Skin epidermis (tissue), 12 donors: ENCODE measurements at regions not wholly inside any gene's neighbourhood (a gene's known extent, or its start where the extent isn't known, plus 50 kb on each side); places are given as distances from the start of the nearest gene placed in this dataset.
"Not testable (repeated sequence)": the region's sequence is repeated elsewhere in the genome, so short reads cannot be mapped to it uniquely, and the experiment has no call there.

Experiments used
- H3K27ac ChIP-seq, 21 experiments: fragments of 200-600 bp; sonication (generic) in 11 of 21; one replicate each; pipeline ENCODE4 v1.5.0; 2020; ENCODE audit warnings: mild to moderate bottlenecking in 3 of 21, inconsistent platforms in 2 of 21, moderate library complexity in 2 of 21
- H3K4me3 ChIP-seq, 7 experiments: fragments of 200-600 bp; sonication (generic) in 2 of 7; one replicate each; pipeline ENCODE4 v1.5.0; 2020; ENCODE audit warnings: inconsistent platforms in 2 of 7, mild to moderate bottlenecking in 2 of 7, moderate library complexity in 1 of 7

DNA sequence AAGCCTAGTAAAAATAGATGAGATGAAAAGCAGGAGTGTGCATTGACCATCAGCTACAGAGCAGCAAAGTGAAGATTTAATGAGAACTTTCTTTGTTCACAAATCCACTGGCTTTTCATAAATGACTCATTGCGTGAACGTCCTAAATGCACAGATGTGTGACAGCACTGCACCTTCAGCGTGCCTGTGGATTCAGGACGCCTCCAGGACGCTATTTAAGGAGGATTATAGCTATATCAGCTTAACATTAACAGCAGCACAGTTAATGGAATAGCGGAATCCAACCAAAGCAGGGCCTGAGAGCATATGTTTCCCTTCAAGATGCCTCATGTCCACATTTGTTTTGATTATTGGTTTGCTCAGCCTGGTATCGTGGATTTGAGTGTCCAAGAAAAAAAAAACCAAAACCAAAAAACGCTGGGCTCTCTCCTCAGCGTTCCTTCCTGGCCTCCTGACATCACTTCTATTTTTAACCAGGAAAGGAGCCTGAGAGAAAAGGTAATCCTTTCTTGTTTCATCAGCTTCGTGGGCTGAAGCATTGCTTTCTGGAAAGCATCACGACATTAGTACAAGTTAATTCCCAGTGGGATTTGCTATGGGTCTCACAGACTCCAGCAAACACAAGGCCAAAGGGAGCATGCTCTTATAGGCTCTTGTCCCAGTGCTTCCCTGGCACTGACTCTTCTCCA is 447.0 kb upstream of the SMIM21 start:
- Histone ChIP-seq H3K27ac (no peak overlapping the region), H3K4me3 (no peak overlapping the region)

DNA sequence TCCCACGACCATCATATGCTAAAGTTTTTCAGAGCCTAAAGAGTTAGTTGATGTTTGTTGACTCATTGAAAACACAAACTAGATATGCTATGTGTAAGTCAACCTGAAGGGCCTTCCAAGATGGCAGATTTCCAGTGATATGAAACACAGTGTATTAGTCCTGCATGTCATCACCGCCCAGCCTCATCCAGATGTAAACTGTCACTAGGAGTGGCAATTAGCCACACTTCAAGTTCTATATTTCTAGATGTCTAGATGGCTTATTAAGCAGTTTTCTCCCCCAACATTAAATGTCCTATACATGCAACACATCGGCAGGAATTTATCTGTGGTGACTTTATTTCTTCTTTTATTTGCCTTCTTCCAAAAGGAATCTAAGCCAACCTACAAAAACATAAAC is 444.1 kb upstream of the SMIM21 start:
- no peak overlapping the region for H3K27ac ChIP-seq
- no peak overlapping the region for H3K4me3 ChIP-seq

DNA sequence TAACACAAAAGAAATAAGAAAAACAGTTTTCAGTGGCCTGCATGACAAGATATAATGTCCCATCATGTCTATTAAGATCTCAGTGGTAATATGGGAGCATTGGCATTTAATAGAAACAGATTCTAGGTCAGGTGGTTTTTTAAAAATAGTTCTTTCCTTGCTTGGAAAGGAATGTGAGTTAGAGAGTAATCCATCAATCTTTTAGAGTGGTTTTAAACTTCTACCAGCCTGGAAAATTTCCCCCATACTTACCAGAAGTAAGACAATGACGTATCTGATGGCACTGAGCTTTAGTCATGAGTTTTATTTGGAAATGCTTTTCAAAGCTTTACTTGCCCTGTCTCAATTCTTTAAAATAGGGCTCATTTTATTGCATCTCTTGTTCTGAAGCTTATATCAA is 441.7 kb upstream of the SMIM21 start:
- Histone ChIP-seq H3K27ac (no peak overlapping the region), H3K4me3 (no peak overlapping the region)

DNA sequence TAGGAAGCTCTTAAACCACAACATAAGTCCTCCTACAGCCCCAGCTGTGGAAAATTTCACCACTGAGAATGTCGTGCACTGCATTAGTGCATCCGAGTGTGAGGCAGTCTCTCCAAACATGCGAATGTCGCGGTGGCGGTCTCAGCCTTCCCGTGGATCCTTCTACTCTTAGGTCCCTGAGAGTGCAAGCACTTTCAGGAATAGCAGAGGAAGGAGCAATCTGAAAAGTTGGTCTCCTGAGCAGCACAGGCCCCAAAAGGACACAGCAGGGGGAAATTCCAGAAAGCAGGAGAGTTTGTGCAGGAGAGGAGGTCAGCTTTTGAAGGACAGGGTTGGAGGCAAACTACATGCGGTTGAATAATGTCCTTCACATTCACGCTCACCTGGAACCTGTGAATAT is 440.5 kb upstream of the SMIM21 start:
- no peak overlapping the region for H3K4me3 ChIP-seq
- H3K27ac ChIP-seq: no peak overlapping the region

DNA sequence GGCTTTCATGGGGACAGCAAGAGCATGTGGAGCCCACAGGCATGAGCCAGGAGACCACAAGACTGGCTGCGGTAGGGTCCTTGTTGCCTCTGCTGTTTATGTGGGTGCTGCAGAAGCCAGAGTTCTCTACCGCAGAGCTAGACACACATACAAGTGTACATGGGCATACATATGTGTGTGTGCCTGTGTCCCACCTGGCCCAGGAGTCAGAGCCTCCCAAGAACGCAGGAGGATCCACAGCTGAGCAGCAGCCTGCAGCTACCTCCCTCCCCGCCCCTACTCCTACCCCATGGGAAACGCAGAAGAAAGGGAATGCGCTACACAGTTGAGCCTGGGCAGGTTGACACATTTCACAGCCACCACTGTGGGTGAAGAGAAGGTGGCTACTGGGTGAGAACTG is 438.1 kb upstream of the SMIM21 start:
- no peak overlapping the region for H3K27ac ChIP-seq

DNA sequence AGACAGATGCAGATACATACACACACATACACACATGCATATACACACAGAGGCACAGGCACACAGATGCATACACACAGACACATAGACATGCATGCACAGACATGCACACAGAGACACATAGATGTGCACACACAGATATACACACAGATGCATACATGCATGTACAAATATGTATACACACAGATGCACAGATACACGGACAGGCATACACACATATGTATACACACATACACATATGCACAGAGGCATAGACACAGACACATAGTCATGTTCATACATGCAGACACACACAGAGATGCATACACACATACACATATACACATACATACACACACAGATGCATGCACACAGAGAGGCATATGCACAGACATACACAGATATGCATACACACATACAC is 437.3 kb upstream of the SMIM21 start:
- Histone ChIP-seq H3K27ac (no peak overlapping the region), H3K4me3 (no peak overlapping the region)

More for the DNA sequence above, 438.1 kb upstream of the SMIM21 start:
- H3K4me3 ChIP-seq: no peak overlapping the region

DNA sequence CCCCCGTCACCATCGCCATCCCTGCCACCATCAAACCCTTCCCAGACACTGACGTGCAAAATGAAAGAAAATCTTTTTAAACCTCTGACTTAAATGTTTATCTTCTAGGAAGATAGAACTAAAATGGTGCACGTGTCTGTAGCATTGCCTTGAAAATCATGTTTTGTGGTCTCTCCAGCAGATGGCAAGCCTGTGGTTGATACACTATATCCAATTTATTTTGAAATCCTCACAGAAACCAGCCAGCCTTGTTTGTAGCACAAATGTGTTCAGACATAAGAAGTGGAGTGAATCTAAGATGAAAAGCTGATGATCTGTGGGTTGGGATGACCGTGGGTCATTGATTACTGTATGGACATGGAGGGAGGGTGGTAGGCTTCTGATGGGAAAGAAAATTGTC is 436.2 kb upstream of the SMIM21 start:
- H3K27ac ChIP-seq: no peak overlapping the region

DNA sequence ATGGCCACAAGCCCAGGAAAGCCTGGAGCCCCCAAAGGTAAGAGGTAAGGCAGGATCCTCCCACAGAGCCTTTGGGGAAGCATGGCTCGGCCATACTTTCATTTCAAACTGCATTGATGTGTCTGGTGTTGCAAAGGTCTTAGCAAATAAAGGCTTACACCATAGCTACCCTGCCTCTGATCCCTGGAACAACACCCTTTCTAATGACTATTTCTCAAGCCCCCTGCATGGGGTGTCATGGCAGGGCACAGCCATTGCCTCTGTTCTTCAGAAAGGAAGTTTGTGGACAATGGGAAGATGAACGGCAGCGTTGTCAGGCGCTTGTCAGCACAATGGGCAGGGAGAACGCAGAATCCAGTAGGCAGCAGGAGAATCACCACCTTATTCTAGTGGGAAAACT is 435.0 kb upstream of the SMIM21 start:
- Histone ChIP-seq H3K4me3 (no peak overlapping the region), H3K27ac (no peak overlapping the region)

More for the DNA sequence above, 436.2 kb upstream of the SMIM21 start:
- H3K4me3 ChIP-seq: no peak overlapping the region

DNA sequence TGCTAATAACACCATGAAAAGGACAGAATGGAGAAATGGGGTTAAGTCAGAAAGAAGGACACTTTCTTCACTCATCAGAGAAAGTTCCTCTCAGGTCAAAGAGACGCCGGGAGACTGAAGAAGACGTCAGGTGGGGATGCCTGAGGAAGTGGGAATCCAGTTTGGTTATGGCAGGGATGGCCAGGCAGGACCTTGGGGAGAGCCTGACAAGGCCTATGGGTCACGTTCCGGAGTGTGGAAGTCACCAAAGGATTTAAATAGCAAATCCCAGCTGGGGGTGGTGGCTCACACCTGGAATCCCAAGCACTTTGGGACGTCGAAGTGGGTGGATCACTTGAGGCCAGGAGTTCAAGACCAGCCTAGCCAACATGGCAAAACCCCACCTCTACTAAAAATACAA is 432.7 kb upstream of the SMIM21 start:
- H3K27ac ChIP-seq: no peak overlapping the region
- H3K4me3 ChIP-seq: no peak overlapping the region

DNA sequence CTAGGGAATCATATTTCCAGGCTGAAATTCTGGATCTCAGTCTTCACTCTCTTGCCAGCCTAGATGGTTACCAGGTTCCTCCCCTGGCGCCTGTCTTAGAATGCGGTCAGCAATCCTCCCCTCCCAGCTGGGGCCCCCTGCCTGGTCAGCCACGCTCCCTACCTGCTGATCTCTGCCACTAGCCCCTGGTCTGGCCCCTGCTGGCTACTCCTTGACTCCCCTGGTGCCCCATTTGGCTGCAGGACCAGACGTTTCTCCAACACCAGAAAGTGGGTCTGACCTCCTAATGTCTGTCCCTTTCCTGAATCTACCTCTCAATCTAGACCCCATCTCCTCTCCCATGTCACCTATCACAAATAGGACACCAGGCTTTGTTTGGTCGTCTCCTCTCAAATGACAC is 432.0 kb upstream of the SMIM21 start:
- no peak overlapping the region for H3K27ac ChIP-seq
- no peak overlapping the region for H3K4me3 ChIP-seq

DNA sequence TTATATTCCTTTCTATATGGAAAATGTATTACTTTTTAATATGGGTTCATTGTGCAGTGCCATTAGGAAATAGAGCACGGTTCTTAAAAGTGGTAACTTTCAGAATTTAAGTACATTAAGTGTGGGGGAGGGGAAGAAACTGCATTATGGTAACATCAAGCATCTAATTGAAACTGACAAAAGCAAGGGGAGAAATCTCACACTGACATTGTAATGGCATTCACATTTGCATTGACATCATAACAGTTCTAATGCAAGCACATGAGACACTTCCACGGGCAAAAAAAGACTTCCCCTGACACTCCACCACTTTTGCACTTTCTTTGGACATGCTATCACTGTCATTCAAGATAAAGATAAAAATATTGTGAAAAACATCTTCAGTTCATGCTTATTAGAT is 431.3 kb upstream of the SMIM21 start:
- no peak overlapping the region for H3K4me3 ChIP-seq

DNA sequence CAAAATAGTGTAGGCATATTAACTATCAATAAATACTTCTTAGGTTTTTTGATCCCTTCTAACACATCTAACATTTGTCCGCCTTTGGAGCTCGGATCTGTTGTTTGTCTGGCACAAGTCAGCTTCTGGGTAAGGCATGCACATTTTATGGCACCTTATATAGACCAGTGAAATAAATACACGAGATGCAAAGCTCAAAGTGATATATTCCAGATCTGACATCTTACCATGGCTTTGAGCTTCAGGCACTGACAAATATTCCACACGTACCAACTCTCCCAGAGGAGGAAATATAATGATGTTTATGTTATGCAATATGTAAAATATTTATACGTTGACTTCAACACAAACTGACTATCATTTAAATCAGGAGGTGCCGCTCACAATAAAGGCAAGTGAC is 430.1 kb upstream of the SMIM21 start:
- Histone ChIP-seq H3K27ac (no peak overlapping the region), H3K4me3 (no peak overlapping the region)

More for the DNA sequence above, 431.3 kb upstream of the SMIM21 start:
- H3K27ac ChIP-seq: no peak overlapping the region

DNA sequence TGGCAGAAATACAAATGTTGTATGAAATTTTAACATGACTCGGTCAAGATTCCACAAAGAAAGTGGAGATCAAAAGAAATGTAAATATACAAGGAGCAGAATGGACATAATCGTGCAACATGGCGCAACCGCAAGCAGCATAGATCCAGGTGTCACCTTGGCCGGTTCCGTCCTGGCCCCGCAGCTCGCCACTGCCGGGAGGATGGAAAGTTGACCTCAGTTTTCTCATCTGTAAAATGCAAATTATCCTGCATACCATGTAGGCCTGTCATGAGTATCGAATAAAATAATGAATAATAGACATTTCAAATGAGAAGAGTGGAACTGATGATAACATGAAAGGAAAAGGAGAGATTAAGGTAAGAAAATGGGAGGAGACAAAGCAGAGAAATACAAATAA is 427.3 kb upstream of the SMIM21 start:
- no peak overlapping the region for H3K27ac ChIP-seq
- no peak overlapping the region for H3K4me3 ChIP-seq

DNA sequence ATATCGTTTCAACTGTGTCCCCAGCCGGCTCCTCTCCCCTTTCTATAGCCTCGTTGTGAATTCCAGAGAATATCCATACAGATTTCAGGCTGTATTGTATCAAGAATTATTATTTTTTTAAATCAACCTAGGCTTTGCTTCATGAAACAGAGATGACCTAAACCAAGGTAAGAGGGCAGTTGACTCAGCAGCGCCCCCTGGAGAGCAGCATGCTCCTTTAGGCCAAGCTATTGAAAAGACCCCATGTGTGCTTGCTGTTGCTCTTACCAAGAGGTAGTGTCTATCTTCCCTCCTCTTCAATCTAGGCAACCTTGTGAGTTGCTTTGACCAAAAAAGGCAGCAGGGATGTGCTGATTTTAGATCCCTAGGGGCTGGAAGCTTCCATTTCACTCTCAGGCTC is 426.7 kb upstream of the SMIM21 start:
- no peak overlapping the region for H3K27ac ChIP-seq
- H3K4me3 ChIP-seq: no peak overlapping the region

DNA sequence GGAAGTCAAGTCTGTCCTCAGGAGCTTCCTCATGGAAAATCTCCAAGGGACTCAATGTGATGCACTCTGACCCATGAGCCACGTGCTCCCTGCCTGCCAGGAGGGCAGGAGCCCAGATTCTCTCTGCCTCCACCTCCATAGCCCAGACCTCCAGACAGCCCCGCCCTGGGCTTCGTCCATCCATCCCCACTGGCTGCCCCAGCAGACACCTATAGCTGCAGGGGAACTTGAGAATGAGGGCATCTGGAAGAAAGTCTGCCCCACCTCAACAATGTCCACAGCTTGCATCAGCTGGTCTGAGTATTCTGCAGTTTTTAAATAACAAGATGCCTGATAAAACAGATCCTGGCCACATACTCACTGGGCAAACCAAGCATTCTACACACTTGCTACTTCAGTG is 418.8 kb upstream of the SMIM21 start:
- no peak overlapping the region for H3K4me3 ChIP-seq
- no peak overlapping the region for H3K27ac ChIP-seq

DNA sequence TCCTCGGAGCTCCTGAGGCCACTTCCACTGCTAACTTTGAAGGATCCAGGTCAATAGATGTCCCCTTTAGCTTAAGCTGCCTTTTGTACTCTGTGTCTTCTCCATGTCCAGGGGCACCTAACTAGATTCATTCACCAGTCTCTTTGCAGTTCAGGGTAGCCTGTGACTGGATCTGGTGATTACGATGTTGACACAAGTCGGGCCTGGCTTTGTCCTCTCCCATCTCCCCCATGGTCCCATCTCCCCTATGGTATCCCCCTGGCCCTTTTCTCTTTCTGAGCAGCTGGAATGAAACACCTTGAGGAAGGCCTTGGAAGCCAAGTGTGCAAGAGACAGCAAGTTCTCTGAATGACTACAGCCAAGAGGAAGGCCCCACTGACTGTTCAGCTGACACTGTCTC is 417.9 kb upstream of the SMIM21 start:
- Histone ChIP-seq H3K4me3 (no peak overlapping the region), H3K27ac (no peak overlapping the region)

DNA sequence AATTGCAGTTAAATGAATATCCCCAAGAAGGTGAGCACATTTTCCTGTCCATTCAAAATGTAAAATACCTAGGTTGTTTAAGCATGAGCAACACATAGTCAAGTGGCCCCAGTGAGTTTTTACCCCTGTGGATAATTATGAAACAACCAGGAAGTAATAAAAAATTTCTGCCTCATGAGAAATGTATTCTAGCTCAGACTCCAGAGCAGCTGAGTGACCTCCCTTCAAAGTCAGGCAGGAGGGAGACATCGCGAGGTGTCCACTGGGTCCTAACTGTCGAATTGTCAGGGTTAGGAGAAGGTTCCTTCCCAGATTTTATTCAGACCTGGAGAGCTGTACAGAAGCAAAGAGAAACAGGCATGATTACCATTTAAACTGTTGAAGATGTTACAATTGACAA is 416.6 kb upstream of the SMIM21 start:
- H3K4me3 ChIP-seq: no peak overlapping the region
- no peak overlapping the region for H3K27ac ChIP-seq

DNA sequence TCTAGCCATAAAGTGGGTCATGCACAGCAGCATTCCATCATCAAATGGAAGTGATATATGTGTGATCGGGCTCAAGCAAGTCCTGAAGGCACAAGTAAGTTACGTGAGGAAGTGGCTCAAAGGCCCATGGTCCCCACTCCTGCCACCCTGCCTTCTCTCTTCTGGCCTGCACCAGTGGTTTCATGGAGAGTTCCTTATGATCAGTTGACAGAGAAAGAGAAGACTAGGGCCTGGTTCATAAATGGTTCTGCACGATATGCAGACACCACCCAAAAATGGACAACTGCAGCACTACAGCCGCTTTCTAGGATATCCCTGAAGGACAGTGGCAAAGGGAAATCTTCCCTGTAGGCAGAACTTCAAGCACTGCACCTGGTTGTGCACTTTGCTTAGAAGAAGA is 412.6 kb upstream of the SMIM21 start:
- Histone ChIP-seq H3K4me3 (no peak overlapping the region), H3K27ac (no peak overlapping the region)

DNA sequence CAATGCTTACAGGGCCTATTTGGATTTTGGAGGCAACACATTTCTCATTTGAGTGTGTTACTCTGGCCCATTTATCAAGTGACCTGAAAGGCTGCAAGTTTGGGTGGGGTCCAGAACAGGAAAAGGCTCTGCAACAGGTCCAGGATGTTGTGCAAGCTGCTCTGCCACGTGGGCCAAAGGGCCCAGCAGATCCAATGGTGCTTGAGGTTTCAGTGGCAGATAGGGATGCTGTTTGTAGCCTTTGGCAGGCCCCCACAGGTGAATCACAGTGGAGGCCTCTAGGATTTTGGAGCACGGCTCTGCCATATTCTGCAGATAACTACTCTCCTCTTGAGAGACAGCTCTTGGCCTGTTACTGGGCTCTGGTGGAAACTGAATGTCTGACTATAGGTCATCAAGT is 412.2 kb upstream of the SMIM21 start:
- H3K27ac ChIP-seq: not testable (repeated sequence)

DNA sequence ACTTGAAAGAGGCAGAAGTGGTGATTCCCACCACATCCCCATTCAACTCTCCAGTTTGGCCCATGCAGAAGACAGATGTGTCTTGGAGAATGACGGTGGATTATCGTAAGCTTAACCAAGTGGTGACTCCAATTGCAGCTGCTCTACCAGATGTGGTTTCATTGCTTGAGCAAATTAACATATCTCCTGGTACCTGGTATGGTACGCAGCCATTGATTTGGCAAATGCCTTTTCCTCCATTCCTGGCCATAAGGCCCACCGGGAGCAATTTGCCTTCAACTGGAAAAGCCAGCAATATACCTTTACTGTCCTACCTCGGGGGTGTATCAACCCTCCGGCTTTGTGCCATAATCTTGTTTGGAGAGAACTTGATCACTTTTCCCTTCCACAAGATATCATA is 411.5 kb upstream of the SMIM21 start:
- H3K27ac ChIP-seq: no peak overlapping the region

More for the DNA sequence above, 412.2 kb upstream of the SMIM21 start:
- H3K4me3 ChIP-seq: not testable (repeated sequence)

DNA sequence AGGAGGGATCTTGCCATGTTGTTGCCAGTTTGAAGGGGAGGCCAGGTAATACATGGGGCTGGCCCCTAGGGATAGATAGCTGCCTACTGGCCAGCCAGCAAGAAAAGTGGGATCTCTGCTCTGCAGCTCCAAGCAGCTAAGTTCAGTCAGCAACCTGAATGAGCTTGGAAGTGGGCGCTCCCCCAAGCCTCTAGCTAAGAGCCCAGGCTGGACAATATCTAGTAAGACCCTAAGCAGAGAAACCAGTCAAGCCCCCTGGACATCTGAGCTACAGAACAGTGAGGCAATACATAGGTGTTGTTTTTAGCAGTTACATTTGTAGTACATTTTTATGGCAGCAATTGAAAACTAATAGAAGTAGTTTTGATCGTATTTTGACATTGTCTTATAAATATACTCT is 409.8 kb upstream of the SMIM21 start:
- H3K4me3 ChIP-seq: no peak overlapping the region
- no peak overlapping the region for H3K27ac ChIP-seq

More for the DNA sequence above, 411.5 kb upstream of the SMIM21 start:
- H3K4me3 ChIP-seq: no peak overlapping the region

DNA sequence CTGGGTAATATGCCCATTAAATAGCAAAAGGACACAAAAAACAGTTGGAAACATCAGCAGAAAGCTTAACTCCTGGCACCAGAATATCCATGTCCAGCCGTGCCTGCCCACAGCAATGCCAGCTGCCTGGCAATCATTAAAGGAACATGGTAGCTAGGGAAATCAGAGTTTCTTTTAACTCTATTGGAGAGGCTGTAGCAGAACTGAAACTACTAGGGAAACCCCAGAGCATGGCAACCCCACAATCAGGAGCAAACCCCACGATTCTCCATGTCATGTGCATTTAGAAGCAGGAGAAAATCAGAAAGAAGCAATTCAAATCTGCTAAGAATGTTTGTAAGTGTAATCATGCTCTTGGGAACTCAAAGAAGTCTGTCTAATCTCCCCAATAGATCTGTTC is 409.0 kb upstream of the SMIM21 start:
- no peak overlapping the region for H3K27ac ChIP-seq
- no peak overlapping the region for H3K4me3 ChIP-seq
